Ascending aorta (tissue), 2 donors: ENCODE measurements at regions not wholly inside any gene's neighbourhood (a gene's known extent, or its start where the extent isn't known, plus 50 kb on each side); places are given as distances from the start of the nearest gene placed in this dataset.

Source experiments
- DNase-seq, 2 donors: peaks; one replicate each; pipeline ENCODE4 v3.0.0-alpha.2; 2019; ENCODE audit warnings: low spot score in 2 of 2
- H3K27ac ChIP-seq, 2 donors: fragments of 200-600 bp; sonication (generic); one replicate each; pipeline ENCODE4 v1.5.1; 2016 to 2017; ENCODE audit warnings: mild to moderate bottlenecking in 1 of 2
- H3K27me3 ChIP-seq: fragments of 200-600 bp; sonication (generic); one replicate; pipeline ENCODE4 v1.5.1; 2017
- H3K36me3 ChIP-seq, 2 donors: fragments of 200-600 bp; sonication (generic); one replicate each; pipeline ENCODE4 v1.5.1; 2016
- H3K4me1 ChIP-seq, 2 donors: fragments of 200-600 bp; sonication (generic); one replicate each; pipeline ENCODE4 v1.5.1; 2016 to 2017; ENCODE audit warnings: mild to moderate bottlenecking in 1 of 2
- H3K4me3 ChIP-seq, 2 donors: fragments of 200-600 bp; sonication (generic); one replicate each; pipeline ENCODE4 v1.5.1; 2016 to 2017; ENCODE audit warnings: mild to moderate bottlenecking in 1 of 2
- H3K9me3 ChIP-seq, 2 donors: fragments of 200-600 bp; sonication (generic); one replicate each; pipeline ENCODE4 v1.5.1; 2016
- intact Hi-C: fragments of 100-400 bp; cut with DNase I; formaldehyde crosslinking; loops from one replicate; pipeline ENCODE4 v1.15.1; 2023
- TF ChIP-seq, protein P1 (sequence below), 3 experiments: fragments of 200-600 bp in 2 of 3; fragments of 450-650 bp in 1 of 3; sonication (generic) in 2 of 3; IDR thresholded peaks; one replicate each; pipeline ENCODE4 v1.5.1; 2016 to 2019; ENCODE audit warnings: antibody characterized with exemption in 3 of 3, mild to moderate bottlenecking in 1 of 3, moderate library complexity in 1 of 3

DNA sequence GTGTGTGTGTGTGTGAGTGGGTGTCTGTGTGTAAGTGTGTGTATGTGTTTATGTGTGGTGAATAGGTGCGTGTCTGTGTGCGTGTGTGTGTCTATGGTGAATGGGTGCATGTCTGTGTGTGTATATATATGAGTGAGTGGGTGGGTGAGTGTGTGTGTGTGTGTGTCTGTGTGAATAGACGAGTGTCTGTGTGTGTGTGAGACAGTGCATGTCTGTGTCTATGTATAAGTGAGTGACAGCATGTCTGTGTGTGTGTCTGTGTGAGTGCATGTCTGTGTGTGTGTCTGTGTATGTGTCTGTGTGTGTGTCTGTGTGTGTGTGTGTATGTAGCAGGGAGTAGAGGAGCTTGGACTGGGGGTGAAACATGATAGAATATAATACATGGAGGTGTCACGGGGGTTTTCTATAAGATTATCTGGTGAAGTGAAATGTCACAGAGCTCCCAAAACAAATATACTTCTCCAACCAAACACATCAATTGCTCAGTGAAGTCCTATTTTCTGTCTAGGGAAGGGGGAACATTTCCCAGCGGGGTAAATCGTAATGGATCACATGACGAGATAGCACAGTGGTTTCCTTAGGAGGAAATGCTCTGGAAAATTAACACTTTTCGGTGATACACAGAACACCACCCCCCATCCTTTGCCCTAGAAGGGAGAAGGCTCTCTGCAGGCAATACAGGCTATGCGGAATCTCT, 723.3 kb upstream of the CELF2 start:
- no peak for DNase-seq
- H3K4me3 ChIP-seq, result no peak overlapping the region
- H3K9me3 ChIP-seq, result no peaks in the 10 kb centered on the region
- TF ChIP-seq, protein P1, sequence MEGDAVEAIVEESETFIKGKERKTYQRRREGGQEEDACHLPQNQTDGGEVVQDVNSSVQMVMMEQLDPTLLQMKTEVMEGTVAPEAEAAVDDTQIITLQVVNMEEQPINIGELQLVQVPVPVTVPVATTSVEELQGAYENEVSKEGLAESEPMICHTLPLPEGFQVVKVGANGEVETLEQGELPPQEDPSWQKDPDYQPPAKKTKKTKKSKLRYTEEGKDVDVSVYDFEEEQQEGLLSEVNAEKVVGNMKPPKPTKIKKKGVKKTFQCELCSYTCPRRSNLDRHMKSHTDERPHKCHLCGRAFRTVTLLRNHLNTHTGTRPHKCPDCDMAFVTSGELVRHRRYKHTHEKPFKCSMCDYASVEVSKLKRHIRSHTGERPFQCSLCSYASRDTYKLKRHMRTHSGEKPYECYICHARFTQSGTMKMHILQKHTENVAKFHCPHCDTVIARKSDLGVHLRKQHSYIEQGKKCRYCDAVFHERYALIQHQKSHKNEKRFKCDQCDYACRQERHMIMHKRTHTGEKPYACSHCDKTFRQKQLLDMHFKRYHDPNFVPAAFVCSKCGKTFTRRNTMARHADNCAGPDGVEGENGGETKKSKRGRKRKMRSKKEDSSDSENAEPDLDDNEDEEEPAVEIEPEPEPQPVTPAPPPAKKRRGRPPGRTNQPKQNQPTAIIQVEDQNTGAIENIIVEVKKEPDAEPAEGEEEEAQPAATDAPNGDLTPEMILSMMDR (IDR thresholded peaks at IDR 0.05), result no peak
- intact Hi-C loops, result no loop called here
- H3K36me3 ChIP-seq, result no peaks in the 10 kb centered on the region
- no peak overlapping the region for H3K27ac ChIP-seq
- H3K4me1 ChIP-seq, result no peaks in the 10 kb centered on the region
- H3K27me3 ChIP-seq, result no peaks in the 10 kb centered on the region

DNA sequence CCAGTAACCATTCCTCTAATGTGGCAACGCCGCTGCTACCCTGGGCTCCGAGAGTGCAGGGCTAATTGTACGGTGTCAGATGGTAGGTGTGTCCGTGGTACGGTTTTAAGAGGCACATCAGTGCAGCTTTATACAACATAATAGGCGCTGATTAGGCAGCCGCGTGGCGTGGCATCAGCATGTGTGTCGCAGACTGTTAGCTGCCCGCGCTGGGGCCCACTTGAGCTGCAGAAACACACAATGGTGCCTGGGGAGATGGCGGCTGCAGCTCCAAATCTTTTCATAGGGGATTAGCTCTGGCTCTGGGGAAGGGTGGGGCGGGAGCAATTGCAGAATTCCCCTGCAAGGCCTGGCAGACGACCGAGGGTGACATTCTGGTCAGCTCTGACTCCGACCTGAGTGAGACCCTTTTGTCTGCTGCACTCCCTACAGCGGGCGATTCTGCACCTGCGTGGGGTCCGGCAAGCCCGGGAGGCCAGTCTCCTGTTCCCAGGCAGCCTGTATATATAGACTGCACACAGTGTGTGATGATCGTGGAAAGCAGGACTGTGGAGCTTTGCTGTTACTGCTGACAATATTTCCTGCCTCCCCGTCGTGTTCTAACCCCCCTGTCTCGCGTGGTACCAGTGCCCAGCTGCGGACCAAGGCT, 722.7 kb upstream of the CELF2 start:
- TF ChIP-seq, protein P1 (IDR thresholded peaks at IDR 0.05), result no peak
- DNase-seq, result no peak
- intact Hi-C loops, result no loop called here
- Histone ChIP-seq H3K27me3 (no peaks in the 10 kb centered on the region), H3K9me3 (no peaks in the 10 kb centered on the region), H3K4me3 (no peak overlapping the region), H3K4me1 (no peaks in the 10 kb centered on the region), H3K36me3 (no peaks in the 10 kb centered on the region), H3K27ac (no peak overlapping the region)

DNA sequence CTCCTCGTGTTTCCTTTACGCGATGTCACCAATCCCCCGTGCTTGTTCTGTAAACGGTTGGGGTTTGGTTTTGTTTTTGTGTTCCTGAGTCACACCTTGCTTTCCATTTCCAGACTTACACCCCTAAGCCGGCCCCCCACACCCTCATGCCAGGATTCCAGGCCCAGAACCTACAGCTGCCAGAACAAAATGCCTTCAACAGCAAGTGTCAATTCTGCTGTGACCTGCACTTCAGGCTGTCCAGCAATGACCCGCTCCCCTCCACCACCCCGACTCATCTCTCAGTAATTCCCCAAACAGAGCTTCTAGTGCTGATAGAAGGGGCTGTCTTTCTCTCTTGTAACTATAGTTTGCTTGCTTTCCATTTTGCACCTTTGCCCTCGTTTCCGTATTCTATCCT, 722.1 kb upstream of the CELF2 start:
- Histone ChIP-seq H3K4me1 (no peaks in the 10 kb centered on the region), H3K9me3 (no peaks in the 10 kb centered on the region), H3K27ac (no peak overlapping the region), H3K36me3 (no peaks in the 10 kb centered on the region), H3K4me3 (no peak overlapping the region), H3K27me3 (no peaks in the 10 kb centered on the region)
- intact Hi-C loops, result no loop called here
- DNase-seq, result no peak
- TF ChIP-seq, protein P1 (IDR thresholded peaks at IDR 0.05), result no peak

DNA sequence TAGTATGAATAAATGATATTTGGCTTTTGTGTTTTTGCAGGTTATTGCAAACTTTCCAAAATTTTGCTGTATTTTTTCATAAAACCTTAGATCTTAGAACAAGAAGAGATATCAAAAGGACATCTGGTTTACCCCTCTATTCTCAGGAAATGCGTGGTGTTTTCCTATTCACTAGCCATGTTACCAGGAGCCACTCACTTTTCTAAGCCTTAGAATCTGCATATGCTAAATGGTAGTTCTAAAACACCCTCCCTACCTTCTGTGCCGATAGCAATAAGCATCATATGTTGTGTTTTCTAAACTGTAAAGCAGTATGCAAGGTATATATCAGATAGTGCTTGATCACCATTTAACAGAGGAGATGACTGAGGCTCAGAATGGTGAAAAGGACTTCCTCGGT, 715.0 kb upstream of the CELF2 start:
- no peak for DNase-seq
- no peaks in the 10 kb centered on the region for H3K4me1 ChIP-seq
- H3K9me3 ChIP-seq, result no peaks in the 10 kb centered on the region

DNA sequence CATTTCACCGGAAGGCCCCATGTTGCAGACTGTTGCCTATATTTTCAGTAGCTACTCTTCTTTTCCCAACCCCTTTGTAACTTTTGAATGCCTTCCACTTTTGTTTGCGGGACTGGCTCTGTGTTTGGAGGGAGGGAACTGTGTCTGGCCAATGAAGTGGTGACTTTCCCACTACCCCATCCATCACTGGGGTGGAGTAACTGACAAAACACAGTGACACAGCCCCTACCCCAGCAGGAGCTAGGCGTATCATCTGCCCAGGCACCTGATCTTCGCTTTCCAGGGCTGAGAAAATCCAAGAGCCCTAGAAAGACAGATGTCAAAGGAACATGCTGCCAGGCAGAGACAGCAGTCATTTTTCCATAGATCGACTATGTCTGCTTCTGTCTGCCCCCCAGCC, 710.6 kb upstream of the CELF2 start:
- Histone ChIP-seq H3K4me3 (no peak overlapping the region), H3K36me3 (no peaks in the 10 kb centered on the region), H3K27ac (no peak overlapping the region), H3K4me1 (no peaks in the 10 kb centered on the region), H3K27me3 (no peaks in the 10 kb centered on the region), H3K9me3 (no peaks in the 10 kb centered on the region)
- TF ChIP-seq, protein P1 (IDR thresholded peaks at IDR 0.05), result no peak
- intact Hi-C loops, result no loop called here
- DNase-seq, result no peak

More for the DNA sequence above, 715.0 kb upstream of the CELF2 start:
- intact Hi-C loops, result no loop called here
- Histone ChIP-seq H3K36me3 (no peaks in the 10 kb centered on the region), H3K4me3 (no peak overlapping the region), H3K27ac (no peak overlapping the region), H3K27me3 (no peaks in the 10 kb centered on the region)
- TF ChIP-seq, protein P1 (IDR thresholded peaks at IDR 0.05), result no peak
